HG02970 (cell line): ENCODE measurements at regions not wholly inside any gene's neighbourhood (a gene's known extent, or its start where the extent isn't known, plus 50 kb on each side); places are given as distances from the start of the nearest gene placed in this dataset.

Experiments used
- ATAC-seq: cut with Tn5 transposase; IDR thresholded peaks from one replicate; pipeline ENCODE4 v1.9.1; 2021; ENCODE audit warnings: mild to moderate bottlenecking, moderate library complexity, moderate number of reproducible peaks; ENCODE audit not compliant: unreplicated experiment, low FRiP score

DNA sequence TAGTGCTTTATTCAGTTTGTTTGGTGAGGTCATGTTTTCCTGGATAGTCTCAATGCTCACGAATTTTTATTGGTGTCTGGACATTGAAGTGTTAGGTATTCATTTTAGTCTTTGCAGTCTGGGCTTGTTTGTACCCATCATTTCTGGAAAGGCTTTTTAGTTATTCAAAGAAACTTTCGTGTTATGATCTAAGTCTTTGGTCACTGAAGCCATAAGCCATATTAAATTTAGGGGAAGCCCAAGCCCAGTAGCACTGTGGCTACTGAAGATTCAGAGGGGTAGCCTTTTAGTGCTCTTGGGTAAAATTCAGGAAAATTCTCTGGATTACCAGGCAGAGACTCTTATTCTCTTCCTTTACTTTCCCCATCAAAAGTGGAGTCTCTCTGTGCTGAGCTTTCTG lies 56.2 kb upstream of the PEX5L start:
- ATAC-seq = no peak

DNA sequence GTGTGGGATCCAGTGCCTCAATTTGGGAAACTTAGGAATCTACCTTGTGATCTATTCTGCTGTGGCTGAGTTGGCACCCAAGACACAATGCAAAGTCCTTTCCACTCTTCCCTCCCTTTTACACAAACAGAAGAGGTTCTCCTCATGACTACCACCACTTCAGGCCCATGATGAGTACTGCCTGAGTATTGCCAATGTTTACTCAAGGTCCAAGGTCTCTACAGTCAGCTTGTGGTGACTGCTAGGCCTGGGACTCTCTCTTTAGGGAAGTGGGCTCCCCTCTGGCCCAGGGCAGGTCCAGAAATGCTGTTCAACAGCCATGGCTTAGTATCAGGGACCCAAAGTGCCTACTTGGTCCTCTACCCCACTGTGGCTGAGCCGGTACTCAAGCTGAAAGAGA lies 56.8 kb upstream of the PEX5L start:
- no peak for ATAC-seq

- ATAC-seq = no peak
Observed at GRCh38 chr3:180097626-180098025, 60.9 kb upstream of the PEX5L start.

DNA sequence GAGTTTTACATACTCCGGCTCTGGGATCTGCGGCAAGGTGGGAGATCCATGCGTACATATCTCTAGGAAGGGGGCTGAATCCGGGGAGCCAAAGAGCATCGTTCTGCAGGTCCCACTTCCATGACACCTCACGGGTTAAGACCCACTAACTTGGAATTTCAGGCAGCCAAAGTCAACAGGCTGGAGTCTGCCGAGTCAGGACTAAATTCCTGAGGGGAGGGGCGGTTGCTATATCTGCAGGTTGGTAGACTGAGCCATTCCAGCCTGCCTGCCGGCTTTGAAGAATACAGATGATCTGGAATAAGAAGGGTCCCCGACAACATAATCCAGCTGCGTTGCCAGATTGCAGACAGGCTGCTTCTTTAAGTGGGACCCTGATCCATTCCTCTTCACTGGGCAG lies 65.4 kb upstream of the PEX5L start:
- no peak for ATAC-seq

DNA sequence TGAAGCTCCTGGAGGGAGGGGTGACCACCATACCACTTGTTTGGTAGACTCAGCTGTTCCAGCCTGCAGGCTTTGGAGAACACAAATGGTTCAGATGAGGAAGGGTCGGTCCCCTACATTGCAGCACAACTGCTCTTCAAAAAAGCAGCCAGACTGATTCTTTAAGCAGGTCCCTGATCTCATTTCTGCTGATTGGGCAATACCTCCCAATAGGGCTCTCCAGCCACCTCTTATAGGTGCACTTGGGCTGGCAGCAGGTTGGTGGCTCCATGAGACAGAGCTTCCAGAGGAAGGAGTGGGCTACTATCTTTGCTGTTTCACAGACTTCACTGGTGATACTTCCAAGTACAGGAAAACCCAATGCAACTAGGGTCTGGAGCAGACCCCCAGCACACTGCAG lies 65.9 kb upstream of the PEX5L start:
- ATAC-seq = no peak

GRCh38 chr3:180116203-180116602 lies 79.5 kb upstream of the PEX5L start:
- no peak for ATAC-seq

DNA sequence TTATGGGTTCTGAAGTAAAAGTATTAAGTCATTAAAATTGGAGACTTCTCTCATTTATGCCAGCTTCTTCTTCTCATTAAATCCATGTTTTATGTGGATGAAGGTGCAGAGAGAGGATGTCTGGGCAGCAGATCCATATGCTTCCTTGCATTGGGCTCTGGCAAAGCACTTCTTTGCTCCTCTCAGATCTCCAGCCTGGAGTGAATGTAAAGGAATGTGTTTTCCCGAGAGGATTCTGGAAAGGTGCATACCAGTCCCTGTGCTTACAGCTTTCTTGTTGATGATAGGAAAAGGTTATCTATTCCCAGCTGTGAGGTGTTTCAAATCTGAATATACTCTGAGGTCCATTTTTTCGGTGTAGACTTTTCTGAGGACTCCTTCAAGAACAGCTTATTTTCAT lies 79.9 kb upstream of the PEX5L start:
- no peak for ATAC-seq

DNA sequence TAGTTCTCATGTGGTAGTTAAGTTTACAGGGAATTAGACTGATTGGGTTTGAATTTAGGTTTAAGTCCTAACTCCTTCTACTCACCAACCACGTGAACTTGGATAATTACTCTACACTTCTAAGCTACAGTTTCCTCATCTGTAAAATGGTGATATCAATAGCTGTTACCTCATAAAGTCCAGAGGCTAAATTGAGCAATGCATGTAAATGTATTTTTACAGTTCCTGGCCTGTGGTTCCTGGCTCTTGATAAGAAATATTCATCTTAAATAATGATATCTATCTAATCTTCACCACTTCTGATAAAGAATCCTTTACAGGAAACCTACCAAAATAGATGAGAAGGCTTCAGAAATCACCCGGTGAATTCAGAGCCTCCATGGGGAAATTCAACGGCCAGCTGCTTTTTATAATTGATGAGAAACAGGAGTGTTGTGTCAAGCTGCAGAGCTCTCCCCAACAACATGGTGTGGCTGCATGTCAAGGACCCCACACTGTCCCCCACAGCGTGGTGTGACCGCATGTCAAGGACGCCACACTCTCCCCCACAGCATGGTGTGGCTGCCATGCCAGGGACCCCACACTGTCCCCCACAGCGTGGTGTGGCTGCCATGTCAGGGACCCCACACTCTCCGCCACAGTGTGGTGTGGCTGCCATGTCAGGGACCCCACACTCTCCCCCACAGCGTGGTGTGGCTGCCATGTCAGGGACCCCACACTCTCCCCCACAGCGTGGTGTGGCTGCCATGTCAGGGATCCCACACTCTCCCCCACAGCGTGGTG lies 80.8 kb upstream of the PEX5L start:
- no peak for ATAC-seq

DNA sequence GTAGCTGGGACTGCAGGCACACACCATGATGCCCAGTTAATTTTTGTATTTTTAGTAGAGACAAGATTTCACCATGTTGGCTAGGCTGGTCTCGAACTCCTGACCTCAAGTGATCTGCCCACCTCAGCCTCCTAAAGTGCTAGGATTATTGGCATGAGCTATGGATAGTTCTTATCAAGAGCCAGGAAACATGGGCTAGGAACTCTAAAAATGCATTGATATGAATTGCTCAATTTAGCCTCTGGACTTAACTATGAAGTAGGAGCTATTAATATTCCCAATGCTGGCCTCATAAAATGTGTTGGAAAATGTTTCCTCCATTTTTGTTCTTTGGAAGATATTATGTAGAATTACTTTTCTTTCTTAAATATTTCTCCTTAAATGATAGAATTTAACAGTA lies 82.8 kb upstream of the PEX5L start:
- no peak for ATAC-seq

- ATAC-seq = no peak
Observed at GRCh38 chr3:180123928-180124327, 87.2 kb upstream of the PEX5L start.

DNA sequence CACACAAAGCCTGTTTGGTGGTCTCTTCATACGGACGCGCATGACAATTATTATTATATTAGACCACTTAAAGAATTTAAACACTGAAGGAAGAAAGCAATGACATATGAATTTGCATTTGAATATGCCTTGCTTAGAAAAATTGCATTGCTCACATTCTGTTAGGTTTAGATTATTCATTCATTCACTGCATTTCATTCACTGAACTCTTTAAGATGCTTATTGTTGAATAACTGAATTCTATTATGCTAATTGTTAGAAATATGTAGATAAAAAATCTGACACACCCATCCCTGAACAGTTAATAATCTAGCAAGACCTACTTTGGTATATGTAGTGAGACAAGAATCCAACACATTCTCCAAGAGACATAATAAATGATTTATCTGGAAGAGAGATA lies 94.4 kb upstream of the PEX5L start:
- ATAC-seq = no peak

GRCh38 chr3:180135101-180135500 lies 98.4 kb upstream of the PEX5L start:
- ATAC-seq = no peak

GRCh38 chr3:180138871-180139270 lies 102.1 kb upstream of the PEX5L start:
- no peak for ATAC-seq

DNA sequence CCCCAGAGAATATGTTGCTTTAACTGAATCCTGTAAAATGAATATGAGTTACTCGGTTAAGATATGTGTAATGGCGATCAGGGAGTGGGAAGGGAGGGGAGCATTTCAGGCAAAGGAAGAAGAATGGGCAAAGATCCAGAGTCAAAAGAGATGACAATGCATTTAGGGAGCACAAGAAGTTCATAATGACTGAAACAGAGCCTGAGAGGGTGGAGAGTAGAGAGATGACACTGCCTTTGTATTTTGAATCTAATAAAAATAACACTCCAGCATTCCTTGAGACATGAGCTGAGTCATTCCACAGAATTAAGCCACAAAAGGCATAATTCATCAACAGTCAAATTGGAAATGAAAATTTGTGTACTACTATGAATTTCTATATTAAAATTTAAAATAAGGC lies 105.3 kb upstream of the PEX5L start:
- no peak for ATAC-seq

DNA sequence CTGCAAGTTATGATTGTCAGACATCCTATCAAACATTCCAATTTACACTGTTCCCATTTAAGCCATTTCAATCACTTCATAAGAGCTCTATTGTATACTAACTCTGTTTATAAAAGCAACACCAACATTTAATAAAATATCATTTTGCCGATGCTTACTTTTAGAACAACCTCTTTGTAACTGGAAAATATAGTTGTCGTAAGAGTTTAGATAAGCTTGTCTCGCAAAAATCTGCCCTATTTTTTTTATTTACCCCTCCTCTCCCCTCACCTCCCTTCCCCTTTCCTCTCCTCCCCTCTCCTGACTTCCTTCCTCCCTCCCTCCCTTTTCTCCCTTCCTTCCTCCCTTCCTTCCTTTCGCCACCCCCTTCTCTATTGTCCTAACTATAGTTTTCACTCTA lies 105.7 kb upstream of the PEX5L start:
- ATAC-seq = no peak

GRCh38 chr3:180161770-180162169 lies 125.0 kb upstream of the PEX5L start:
- ATAC-seq = no peak

- ATAC-seq = no peak
Observed at GRCh38 chr3:180175572-180175971, 138.8 kb upstream of the PEX5L start.

GRCh38 chr3:180176059-180176458 lies 139.3 kb upstream of the PEX5L start:
- ATAC-seq = no peak

DNA sequence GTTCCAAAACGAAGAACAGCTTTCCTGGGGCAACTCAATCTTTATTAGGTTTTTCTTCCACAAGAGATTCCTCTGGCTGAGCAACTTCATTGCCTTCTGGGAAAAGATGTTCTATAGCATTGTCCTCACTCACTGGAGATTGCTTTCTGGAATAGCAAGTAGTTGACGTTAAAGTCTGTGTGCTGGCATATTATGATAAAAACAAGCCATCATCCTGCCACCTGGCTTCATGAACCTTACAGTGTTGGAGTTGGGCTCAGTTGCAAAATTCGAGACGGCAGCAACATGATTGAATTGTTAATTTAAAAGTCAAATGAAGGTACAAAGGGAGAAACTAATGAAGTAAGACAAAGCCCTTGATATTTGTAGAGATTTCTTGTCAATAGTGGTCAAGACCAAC lies 140.5 kb upstream of the PEX5L start:
- no peak for ATAC-seq

- no peak for ATAC-seq
Observed at GRCh38 chr3:180179562-180179961, 142.8 kb upstream of the PEX5L start.

GRCh38 chr3:180180795-180181194 lies 144.1 kb upstream of the PEX5L start:
- no peak for ATAC-seq

DNA sequence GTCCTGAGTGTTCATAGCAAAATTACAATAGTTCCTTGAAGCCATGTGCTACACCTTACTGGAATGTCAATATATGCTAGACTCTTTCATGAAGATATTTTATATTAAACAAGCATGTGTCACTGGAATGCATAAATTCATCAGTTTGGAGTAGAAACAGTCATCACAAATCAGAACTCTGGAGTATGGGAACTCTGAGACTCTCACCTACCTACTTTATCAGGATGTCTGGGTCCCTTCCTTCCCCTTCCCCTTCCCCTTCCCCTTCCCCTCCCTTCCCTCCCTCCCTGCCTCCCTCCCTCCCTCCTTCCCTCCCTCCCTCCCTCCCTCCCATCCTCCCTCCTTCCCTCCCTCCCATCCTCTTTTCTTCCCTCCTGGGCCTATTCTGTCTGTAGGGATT lies 144.7 kb upstream of the PEX5L start:
- no peak for ATAC-seq

DNA sequence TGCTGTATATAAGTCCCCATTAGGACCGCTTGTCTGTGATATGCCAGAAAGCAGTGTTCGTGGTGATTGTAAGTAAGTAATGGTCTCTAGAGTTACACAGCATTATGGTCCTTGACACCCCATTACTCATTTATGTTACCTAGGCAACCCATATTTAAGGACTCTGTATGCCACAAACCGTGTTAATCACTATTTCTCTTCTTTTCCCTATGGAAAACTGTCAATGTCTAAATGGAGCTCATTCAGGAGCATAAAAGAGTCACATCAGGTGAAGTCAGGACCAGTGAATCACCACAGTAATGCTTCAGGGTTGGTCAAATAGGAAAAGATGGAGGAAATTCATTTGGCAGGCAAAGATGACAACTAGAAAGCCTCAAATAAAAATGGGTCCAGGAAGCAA lies 146.6 kb upstream of the PEX5L start:
- ATAC-seq = no peak
